ENCODE measurements at regions not wholly inside any gene's neighbourhood (a gene's known extent, or its start where the extent isn't known, plus 50 kb on each side); places are given as distances from the start of the nearest gene placed in this dataset.

DNA sequence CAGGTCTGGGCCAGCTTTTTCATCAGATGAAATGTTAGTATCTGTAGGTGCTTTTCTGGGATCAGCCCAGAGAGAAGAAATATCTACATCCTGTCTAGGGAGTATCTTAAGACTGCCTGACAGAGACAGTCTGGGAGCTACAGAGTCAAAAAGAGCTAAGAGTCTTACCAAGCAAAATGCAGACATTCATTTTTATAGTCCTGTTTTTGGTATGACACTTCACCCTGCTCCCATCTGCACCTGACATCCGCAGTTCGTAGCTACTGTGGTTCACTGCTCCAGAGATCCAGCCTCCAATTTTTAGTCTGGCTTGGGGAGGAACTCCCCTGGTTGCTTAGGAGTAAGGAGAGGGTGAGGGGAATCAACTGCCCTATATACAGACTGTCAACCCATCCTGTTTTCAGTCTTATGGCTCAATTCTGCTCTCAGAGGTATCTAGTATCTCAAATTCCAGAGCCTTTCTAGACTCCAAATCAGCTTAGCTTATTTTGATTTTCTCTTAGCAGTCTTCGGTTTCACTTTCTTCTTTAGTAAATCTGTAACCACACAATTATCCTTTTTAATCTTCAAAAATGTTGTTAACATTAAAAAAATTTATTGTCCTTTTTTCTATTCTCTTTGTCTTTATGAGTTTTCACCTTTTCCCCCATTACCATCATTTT, 97.8 kb downstream of the TMEM100 start:
- TF ChIP-seq POLR2AphosphoS5 (IDR thresholded peaks at IDR 0.05) (no peak), POLR2A (IDR thresholded peaks at IDR 0.05) (no peak)
- TF ChIP-seq, protein P1, sequence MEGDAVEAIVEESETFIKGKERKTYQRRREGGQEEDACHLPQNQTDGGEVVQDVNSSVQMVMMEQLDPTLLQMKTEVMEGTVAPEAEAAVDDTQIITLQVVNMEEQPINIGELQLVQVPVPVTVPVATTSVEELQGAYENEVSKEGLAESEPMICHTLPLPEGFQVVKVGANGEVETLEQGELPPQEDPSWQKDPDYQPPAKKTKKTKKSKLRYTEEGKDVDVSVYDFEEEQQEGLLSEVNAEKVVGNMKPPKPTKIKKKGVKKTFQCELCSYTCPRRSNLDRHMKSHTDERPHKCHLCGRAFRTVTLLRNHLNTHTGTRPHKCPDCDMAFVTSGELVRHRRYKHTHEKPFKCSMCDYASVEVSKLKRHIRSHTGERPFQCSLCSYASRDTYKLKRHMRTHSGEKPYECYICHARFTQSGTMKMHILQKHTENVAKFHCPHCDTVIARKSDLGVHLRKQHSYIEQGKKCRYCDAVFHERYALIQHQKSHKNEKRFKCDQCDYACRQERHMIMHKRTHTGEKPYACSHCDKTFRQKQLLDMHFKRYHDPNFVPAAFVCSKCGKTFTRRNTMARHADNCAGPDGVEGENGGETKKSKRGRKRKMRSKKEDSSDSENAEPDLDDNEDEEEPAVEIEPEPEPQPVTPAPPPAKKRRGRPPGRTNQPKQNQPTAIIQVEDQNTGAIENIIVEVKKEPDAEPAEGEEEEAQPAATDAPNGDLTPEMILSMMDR (IDR thresholded peaks at IDR 0.05), result no peak

All from upper lobe of left lung (tissue), 4 donors.